ENCODE measurements at regions not wholly inside any gene's neighbourhood (a gene's known extent, or its start where the extent isn't known, plus 50 kb on each side); places are given as distances from the start of the nearest gene placed in this dataset.

DNA sequence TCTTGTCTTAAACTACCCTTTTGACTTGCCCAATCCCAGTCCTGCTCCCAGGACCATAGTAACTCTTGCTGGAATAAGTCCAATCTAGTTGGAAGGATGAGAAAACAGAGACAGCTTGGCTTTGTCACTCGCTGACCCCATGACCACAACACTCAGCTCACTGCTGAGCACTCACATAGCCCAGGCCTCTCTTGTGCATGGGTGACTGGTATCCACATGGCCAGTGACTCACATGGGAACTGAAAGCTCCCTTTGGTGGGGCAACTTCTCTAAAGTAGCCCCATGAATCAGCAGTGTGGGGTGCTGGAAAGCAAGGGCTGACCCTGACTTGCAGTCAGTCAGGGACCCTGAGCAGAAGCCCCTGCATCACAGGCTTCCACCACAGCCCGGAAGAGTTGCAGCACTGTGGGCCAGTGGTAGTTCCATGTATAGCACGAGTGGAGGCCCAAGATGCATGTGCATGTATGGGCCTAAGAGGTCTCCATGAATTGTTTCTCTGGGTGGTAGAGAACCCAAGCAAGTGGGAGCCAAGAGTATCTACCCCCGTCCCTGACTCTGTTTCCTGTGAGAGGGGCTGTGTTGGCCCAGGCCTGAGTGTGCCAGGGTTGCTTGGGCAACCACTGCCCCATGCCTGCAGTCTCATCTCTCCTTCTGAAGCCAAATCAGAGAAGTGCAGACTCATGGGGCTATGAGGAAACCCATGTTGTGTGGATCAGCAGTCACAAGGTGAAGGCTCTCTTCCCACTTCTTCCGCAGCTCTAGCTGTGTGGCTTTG, 62.1 kb upstream of the XCR1 start:
- TF ChIP-seq, protein P1, sequence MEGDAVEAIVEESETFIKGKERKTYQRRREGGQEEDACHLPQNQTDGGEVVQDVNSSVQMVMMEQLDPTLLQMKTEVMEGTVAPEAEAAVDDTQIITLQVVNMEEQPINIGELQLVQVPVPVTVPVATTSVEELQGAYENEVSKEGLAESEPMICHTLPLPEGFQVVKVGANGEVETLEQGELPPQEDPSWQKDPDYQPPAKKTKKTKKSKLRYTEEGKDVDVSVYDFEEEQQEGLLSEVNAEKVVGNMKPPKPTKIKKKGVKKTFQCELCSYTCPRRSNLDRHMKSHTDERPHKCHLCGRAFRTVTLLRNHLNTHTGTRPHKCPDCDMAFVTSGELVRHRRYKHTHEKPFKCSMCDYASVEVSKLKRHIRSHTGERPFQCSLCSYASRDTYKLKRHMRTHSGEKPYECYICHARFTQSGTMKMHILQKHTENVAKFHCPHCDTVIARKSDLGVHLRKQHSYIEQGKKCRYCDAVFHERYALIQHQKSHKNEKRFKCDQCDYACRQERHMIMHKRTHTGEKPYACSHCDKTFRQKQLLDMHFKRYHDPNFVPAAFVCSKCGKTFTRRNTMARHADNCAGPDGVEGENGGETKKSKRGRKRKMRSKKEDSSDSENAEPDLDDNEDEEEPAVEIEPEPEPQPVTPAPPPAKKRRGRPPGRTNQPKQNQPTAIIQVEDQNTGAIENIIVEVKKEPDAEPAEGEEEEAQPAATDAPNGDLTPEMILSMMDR (IDR thresholded peaks at IDR 0.05; ENCODE audit: poor library complexity, severe bottlenecking) = no peak
- no peak for TF ChIP-seq EZH2 (IDR thresholded peaks at IDR 0.05; ENCODE audit: borderline replicate concordance, insufficient read depth, low read length, poor library complexity, severe bottlenecking)
- TF ChIP-seq EP300 (conservative IDR thresholded peaks at IDR 0.05; ENCODE audit: poor library complexity, severe bottlenecking) = no peak
- no peak for TF ChIP-seq RAD21 (conservative IDR thresholded peaks at IDR 0.05)
- no peak for TF ChIP-seq TAF1 (IDR thresholded peaks at IDR 0.05; ENCODE audit: low read depth)
- TF ChIP-seq, protein P2, sequence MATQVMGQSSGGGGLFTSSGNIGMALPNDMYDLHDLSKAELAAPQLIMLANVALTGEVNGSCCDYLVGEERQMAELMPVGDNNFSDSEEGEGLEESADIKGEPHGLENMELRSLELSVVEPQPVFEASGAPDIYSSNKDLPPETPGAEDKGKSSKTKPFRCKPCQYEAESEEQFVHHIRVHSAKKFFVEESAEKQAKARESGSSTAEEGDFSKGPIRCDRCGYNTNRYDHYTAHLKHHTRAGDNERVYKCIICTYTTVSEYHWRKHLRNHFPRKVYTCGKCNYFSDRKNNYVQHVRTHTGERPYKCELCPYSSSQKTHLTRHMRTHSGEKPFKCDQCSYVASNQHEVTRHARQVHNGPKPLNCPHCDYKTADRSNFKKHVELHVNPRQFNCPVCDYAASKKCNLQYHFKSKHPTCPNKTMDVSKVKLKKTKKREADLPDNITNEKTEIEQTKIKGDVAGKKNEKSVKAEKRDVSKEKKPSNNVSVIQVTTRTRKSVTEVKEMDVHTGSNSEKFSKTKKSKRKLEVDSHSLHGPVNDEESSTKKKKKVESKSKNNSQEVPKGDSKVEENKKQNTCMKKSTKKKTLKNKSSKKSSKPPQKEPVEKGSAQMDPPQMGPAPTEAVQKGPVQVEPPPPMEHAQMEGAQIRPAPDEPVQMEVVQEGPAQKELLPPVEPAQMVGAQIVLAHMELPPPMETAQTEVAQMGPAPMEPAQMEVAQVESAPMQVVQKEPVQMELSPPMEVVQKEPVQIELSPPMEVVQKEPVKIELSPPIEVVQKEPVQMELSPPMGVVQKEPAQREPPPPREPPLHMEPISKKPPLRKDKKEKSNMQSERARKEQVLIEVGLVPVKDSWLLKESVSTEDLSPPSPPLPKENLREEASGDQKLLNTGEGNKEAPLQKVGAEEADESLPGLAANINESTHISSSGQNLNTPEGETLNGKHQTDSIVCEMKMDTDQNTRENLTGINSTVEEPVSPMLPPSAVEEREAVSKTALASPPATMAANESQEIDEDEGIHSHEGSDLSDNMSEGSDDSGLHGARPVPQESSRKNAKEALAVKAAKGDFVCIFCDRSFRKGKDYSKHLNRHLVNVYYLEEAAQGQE (IDR thresholded peaks at IDR 0.05; ENCODE audit: borderline replicate concordance) = no peak
- TF ChIP-seq POLR2AphosphoS5 (IDR thresholded peaks at IDR 0.05) = no peak
